Duodenal mucosa (tissue), 2 donors: ENCODE measurements at regions not wholly inside any gene's neighbourhood (a gene's known extent, or its start where the extent isn't known, plus 50 kb on each side); places are given as distances from the start of the nearest gene placed in this dataset.
"Not testable (repeated sequence)": the region's sequence is repeated elsewhere in the genome, so short reads cannot be mapped to it uniquely, and the experiment has no call there.

Experiments used
- H3K27ac ChIP-seq: one replicate; pipeline ENCODE4 v1.7.0; 2013; ENCODE audit warnings: low read depth, low read length
- H3K27me3 ChIP-seq, 2 donors: one replicate each; pipeline ENCODE4 v1.7.0; 2013; ENCODE audit warnings: low read length in 2 of 2, control low read depth in 1 of 2; ENCODE audit not compliant: insufficient read depth in 2 of 2, control insufficient read depth in 1 of 2
- H3K36me3 ChIP-seq, 2 donors: one replicate each; pipeline ENCODE4 v1.7.0; 2013; ENCODE audit warnings: low read length in 2 of 2, control low read depth in 1 of 2; ENCODE audit not compliant: insufficient read depth in 2 of 2, control insufficient read depth in 1 of 2
- H3K4me1 ChIP-seq, 2 donors: one replicate each; pipeline ENCODE4 v1.7.0; 2013; ENCODE audit warnings: low read length in 2 of 2, control low read depth in 1 of 2; ENCODE audit not compliant: insufficient read depth in 2 of 2, control insufficient read depth in 1 of 2
- H3K4me3 ChIP-seq, 2 donors: one replicate each; pipeline ENCODE4 v1.7.0; 2013; ENCODE audit warnings: low read length in 2 of 2, low read depth in 1 of 2
- H3K9ac ChIP-seq, 2 donors: one replicate each; pipeline ENCODE4 v1.7.0; 2013; ENCODE audit warnings: low read length in 2 of 2, low read depth in 1 of 2
- H3K9me3 ChIP-seq, 2 donors: one replicate each; pipeline ENCODE4 v1.7.0; 2013; ENCODE audit warnings: low read length in 2 of 2, control low read depth in 1 of 2; ENCODE audit not compliant: control insufficient read depth in 1 of 2

DNA sequence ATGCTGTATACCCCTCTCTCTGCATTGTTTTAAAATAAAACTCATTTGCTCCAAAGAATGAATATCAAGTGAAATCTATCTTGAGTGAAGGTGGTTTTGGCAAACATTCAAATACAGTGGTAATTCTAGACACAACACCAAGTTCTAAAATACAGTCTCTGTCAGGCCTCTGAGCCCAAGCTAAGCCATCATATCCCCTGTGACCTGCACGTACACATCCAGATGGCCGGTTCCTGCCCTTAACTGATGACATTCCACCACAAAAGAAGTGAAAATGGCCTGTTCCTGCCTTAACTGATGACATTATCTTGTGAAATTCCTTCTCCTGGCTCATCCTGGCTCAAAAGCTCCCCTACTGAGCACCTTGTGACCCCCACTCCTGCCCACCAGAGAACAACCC is 1201.5 kb downstream of the FLRT2 start:
- not testable (repeated sequence) for H3K9me3 ChIP-seq, H3K4me1 ChIP-seq, H3K27me3 ChIP-seq, H3K27ac ChIP-seq, H3K9ac ChIP-seq, H3K4me3 ChIP-seq, H3K36me3 ChIP-seq

DNA sequence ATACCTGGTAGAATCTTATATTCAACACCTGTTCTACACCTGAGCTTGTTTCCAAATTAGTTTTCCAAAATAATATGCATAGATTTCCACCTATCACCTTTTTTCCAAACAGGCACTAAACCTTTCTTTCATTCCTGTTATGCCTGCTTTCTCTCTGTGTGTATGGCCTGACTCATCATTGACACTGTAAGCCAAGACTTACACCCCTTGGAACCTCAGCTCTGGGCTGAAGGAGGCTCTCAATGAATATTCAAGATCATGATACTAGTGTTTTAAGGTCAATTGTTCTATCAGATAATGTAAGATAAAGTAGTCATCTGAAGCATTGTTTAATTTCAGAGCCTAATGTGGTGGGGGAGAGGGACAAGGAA is 1193.3 kb downstream of the FLRT2 start:
- H3K27ac ChIP-seq: no peak overlapping the region
- no peaks in the 10 kb centered on the region for H3K36me3 ChIP-seq
- no peaks in the 10 kb centered on the region for H3K4me1 ChIP-seq
- no peaks in the 10 kb centered on the region for H3K27me3 ChIP-seq
- no peaks in the 10 kb centered on the region for H3K9me3 ChIP-seq
- H3K9ac ChIP-seq: no peak overlapping the region
- no peak overlapping the region for H3K4me3 ChIP-seq

DNA sequence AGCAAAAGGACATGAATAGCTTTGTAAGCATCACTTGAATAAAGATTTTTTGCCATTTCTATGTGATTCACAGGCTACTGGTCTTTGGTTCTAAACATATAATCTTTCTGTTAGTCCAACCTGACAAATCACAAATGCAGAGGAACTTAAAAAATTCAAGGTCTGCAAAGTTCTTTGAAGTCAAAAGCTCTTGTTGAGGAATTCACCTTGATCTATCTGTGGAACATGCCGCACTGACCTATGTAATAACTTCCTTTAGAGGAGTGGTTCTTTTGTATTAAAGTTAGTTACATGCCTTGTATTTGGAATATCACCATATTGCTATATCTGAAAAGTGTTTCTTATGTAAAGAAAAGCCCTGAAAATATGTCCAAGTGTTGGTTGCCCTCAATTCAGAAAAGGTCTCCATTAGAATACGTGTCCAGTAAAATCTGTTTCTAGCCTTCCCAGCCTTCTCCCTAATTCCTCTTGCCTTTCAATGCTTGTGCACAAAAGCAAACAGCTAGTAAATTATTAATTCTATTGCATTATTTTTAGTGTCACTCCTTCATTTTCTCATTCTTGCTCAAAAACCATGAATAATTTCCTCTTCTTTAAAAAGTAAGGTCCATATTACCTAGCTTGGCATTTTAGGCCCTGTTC is 1192.8 kb downstream of the FLRT2 start:
- no peak overlapping the region for H3K27ac ChIP-seq
- H3K4me3 ChIP-seq: no peak overlapping the region
- no peaks in the 10 kb centered on the region for H3K27me3 ChIP-seq
- H3K4me1 ChIP-seq: no peaks in the 10 kb centered on the region
- H3K9ac ChIP-seq: no peak overlapping the region
- H3K36me3 ChIP-seq: no peaks in the 10 kb centered on the region
- H3K9me3 ChIP-seq: no peaks in the 10 kb centered on the region

DNA sequence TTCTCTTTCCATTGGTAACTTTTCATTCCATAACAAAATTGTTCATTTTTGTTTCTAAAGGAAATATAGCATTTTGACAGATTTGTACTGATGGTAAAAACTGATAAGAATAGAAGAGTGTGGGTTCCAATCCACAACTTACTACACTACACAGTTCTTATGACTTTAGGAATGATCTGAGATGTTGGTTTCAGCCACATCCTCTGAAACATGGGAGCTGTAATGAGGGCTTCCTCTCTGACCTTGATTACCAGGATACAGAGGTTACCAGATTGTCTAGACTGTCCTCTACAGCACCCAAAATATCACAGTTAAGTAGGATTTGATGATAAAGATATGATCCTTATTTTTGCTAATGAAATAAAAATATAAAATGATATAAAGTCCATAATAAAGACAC is 1184.6 kb downstream of the FLRT2 start:
- no peak overlapping the region for H3K27ac ChIP-seq
- H3K9me3 ChIP-seq: no peaks in the 10 kb centered on the region
- H3K27me3 ChIP-seq: no peaks in the 10 kb centered on the region
- no peak overlapping the region for H3K4me3 ChIP-seq
- H3K9ac ChIP-seq: no peak overlapping the region
- no peaks in the 10 kb centered on the region for H3K4me1 ChIP-seq
- no peaks in the 10 kb centered on the region for H3K36me3 ChIP-seq

DNA sequence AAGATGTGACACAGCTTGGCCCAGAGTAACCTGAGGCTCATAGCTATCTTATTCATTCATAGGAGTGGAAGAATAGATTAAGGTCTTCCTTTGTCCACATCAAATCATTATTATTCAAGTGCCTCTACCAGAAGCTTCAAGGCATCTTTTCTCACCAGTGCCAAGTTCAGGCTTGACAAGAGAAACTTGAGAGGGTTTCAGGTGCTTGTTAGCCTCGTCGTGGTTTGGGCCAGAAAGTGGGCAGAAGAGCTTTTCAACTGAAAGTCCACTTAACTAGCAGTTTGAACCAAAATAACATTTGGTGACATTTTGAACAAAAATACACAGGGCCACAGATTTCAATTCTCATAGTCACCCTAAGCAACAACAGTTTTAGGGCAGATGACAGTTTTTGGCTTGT is 1184.2 kb downstream of the FLRT2 start:
- no peak overlapping the region for H3K9ac ChIP-seq
- no peaks in the 10 kb centered on the region for H3K27me3 ChIP-seq
- no peak overlapping the region for H3K27ac ChIP-seq
- H3K4me3 ChIP-seq: no peak overlapping the region
- no peaks in the 10 kb centered on the region for H3K36me3 ChIP-seq
- H3K4me1 ChIP-seq: peaks cover 0 to under 1% of the 10 kb centered on the region in 2 donors
- H3K9me3 ChIP-seq: no peaks in the 10 kb centered on the region

DNA sequence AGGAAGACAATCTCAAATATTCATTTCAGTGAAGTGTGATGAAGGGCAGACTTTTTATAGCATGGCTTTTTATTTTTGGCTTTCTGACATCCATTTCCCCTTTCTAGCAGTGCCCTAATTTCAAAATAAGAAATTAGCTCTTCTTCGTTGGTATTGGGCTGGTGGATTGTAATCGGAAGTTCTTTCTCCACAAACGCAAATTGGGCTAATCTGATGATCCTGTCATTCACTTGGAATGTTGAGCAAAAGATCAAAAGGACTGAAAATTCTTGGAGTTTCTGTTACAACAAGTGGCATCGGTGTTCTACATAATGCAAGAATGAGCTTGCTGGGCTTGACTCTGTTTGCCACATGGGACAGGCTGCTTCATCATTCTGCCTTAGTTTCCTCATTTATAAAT is 1182.8 kb downstream of the FLRT2 start:
- H3K27ac ChIP-seq: no peak overlapping the region
- no peaks in the 10 kb centered on the region for H3K36me3 ChIP-seq
- H3K4me3 ChIP-seq: no peak overlapping the region
- H3K4me1 ChIP-seq: peaks cover 0 to 6% of the 10 kb centered on the region in 2 donors
- no peaks in the 10 kb centered on the region for H3K9me3 ChIP-seq
- H3K27me3 ChIP-seq: no peaks in the 10 kb centered on the region
- no peak overlapping the region for H3K9ac ChIP-seq

DNA sequence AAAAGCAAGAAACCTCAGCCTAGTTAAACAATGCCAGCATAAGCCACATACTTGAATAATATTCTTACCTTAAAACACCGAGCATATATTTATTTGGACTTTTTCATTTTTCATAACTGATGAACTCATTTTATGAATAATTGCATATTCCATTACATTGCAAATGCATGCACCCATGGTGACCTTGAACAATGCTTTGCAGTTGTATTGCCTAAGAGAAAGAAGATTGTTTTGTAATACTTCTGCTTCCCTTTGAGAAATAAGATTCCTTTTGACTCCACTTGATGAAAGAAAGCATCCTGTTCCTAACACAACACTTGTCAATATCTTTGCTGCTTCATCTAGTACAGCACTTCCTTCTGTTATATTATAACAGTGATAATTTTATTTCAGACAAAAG is 1182.2 kb downstream of the FLRT2 start:
- no peak overlapping the region for H3K4me3 ChIP-seq
- no peaks in the 10 kb centered on the region for H3K9me3 ChIP-seq
- no peaks in the 10 kb centered on the region for H3K36me3 ChIP-seq
- no peak overlapping the region for H3K27ac ChIP-seq
- no peak overlapping the region for H3K9ac ChIP-seq
- peaks cover 0 to 6% of the 10 kb centered on the region in 2 donors for H3K4me1 ChIP-seq
- H3K27me3 ChIP-seq: no peaks in the 10 kb centered on the region

DNA sequence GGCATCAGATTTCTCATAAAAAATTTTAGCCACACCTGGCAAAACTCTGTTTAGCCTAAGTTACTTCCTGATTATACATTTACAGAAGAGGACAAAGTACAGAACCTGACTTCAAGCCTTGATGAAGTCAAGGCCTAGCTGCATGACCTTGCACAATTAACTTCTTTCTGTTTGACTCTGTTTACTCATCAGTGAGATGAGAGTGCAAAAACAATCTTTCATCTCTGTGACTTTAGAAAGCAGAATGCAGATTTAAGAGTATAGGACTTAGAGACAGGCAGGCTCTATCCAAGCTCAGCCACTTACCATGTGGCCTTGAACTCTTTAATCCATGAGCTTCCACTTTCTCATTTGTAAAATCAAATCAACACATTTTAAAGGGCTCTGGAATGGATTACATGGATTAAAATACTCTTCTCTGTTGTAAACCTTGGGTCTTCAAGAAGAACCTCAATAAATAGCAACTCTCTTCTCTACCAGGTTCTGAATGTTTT is 1178.9 kb downstream of the FLRT2 start:
- Histone ChIP-seq H3K27me3 (no peaks in the 10 kb centered on the region), H3K27ac (no peak overlapping the region), H3K36me3 (no peaks in the 10 kb centered on the region), H3K4me1 (peaks cover 0 to 6% of the 10 kb centered on the region in 2 donors), H3K9ac (no peak overlapping the region), H3K4me3 (no peak overlapping the region), H3K9me3 (peaks cover 3 to 8% of the 10 kb centered on the region in 2 donors)

DNA sequence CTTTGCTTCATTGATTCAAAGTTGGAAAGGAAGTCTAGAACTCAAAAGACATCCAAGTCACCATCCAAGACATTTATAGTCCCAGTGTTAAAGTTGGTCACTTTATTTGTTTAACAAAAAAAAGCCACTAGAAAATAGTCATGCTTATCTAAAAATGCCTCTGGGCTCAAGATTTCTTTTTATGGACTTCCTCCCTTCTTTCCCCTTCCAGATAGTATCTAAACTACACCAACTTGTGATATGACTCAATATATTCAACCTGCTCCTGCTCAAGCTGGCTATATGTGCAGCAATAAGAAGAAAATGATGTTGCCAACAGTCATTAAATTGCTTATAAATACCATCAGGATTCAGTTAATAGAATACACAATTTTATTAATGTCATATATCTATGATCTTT is 1177.1 kb downstream of the FLRT2 start:
- Histone ChIP-seq H3K9ac (no peak overlapping the region), H3K36me3 (no peaks in the 10 kb centered on the region), H3K27ac (no peak overlapping the region), H3K9me3 (peaks cover 3 to 8% of the 10 kb centered on the region in 2 donors), H3K27me3 (no peaks in the 10 kb centered on the region), H3K4me1 (peaks cover 0 to 6% of the 10 kb centered on the region in 2 donors), H3K4me3 (no peak overlapping the region)

DNA sequence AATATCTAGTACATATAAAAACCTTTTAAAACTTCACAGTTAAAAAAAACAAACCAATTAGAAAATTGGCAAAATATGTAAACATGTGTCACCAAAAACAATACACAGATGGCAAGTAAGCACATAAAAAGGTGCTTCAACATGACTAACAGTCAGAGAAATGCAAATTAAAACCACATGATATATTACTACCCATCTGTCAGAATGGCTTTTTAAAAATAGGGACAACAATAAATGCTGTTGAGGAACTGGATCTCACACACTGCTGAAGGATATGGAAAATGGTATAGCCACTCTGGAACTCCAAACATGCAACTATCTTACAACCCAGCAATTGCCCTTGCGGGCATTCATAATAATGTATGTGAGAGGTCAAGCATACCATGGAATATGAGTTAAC is 1153.6 kb downstream of the FLRT2 start:
- no peaks in the 10 kb centered on the region for H3K4me1 ChIP-seq
- H3K9me3 ChIP-seq: peaks cover 0 to 5% of the 10 kb centered on the region in 2 donors
- H3K36me3 ChIP-seq: no peaks in the 10 kb centered on the region
- no peak overlapping the region for H3K9ac ChIP-seq
- no peaks in the 10 kb centered on the region for H3K27me3 ChIP-seq
- H3K27ac ChIP-seq: no peak overlapping the region
- no peak overlapping the region for H3K4me3 ChIP-seq

DNA sequence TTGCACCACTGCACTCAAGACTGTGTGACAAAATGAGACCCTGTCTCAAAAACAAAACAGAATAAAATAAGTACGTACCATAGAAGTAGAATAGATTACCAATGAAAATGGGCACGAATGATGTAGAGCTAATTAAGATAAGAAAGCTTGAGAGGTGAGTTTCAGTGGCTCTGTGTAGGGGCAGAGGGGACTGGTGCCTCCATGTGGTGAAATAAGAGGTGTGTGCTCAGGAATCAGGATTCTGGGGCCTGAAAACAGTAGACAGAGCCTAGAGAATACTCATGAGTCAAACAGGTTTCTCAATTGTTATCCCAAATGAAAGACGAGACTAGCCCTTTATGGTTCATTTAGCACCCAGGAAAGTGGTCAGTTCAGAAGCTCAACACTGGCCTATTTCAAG is 1145.1 kb downstream of the FLRT2 start:
- Histone ChIP-seq H3K36me3 (no peaks in the 10 kb centered on the region), H3K27ac (no peak overlapping the region), H3K4me1 (no peaks in the 10 kb centered on the region), H3K9me3 (peaks cover 0 to 2% of the 10 kb centered on the region in 2 donors), H3K4me3 (no peak overlapping the region), H3K27me3 (no peaks in the 10 kb centered on the region), H3K9ac (no peak overlapping the region)
